ENCODE measurements at regions not wholly inside any gene's neighbourhood (a gene's known extent, or its start where the extent isn't known, plus 50 kb on each side); places are given as distances from the start of the nearest gene placed in this dataset.

- TF ChIP-seq CTCF (IDR thresholded peaks at IDR 0.05): no peak
- TF ChIP-seq GTF2I (CRISPR knock-in tag; conservative IDR thresholded peaks at IDR 0.05): no peak
- no peak for TF ChIP-seq NR2C2 (CRISPR knock-in tag; IDR thresholded peaks at IDR 0.05)
Measured at GRCh38 chr13:55528434-55528833, 1612.3 kb upstream of the PRR20A start.
